ENCODE measurements at regions not wholly inside any gene's neighbourhood (a gene's known extent, or its start where the extent isn't known, plus 50 kb on each side); places are given as distances from the start of the nearest gene placed in this dataset.

DNA sequence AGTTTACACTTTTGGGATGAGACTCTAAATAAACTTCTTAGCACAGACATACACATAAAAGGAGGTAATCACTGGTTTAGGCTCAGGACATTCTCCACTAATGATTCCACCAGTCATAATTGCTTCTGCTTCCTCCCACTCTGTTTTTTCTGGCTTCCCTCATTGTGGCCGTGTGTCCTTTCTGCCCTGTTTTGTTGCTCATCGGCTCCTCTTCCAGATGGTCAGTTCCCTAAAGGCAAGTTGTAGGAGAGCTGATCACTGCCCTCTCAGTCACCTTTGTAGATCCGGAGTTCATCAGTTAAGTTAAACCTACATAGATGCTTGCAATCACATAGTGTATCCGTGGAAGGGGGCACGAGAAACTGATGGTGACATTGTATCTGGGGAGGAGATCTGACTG is 200.5 kb upstream of the ARG1 start:
- peaks cover 10% of the 10 kb centered on the region for H3K36me3 Mint-ChIP-seq
- no peaks in the 10 kb centered on the region for H3K9me3 Mint-ChIP-seq (ENCODE audit: low read depth)
- no peak overlapping the region for H3K4me3 Mint-ChIP-seq
- no peak overlapping the region for H3K27ac Mint-ChIP-seq
- peaks cover 17% of the 10 kb centered on the region for H3K4me1 Mint-ChIP-seq (ENCODE audit: low read depth)
- no peaks in the 10 kb centered on the region for H3K27me3 Mint-ChIP-seq

DNA sequence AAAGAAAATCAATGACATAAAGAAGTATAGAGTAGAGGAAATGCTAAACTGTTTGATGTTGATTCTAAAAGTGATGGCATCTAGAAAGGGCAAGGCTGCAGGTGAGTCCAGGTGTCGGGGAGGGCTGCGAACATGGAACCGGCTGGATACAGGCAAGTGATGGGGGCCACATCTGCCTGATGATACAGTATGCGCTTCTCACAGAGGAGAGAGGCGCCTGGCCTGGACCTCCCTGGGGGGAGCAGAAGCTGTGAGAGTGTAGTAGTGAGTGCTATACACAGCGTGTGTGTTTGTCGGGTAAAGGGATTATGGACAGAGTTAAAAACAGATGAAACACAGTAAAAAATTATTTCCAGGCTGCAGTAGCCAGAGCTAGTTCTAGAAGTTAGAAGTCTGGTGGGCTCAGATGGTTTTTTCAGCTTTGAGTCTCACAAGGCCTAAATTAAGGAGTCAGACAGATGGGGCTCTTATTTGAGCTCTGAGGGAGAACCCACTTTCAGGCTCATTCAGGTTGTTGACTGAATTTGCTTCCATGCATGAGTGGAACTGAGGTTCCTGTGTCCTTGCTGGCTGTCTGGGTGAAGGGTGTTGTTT is 195.8 kb upstream of the ARG1 start:
- Mint-ChIP-seq H3K4me1 (ENCODE audit: low read depth) (no peaks in the 10 kb centered on the region), H3K9me3 (ENCODE audit: low read depth) (no peaks in the 10 kb centered on the region), H3K4me3 (no peak overlapping the region), H3K27ac (no peak overlapping the region), H3K27me3 (no peaks in the 10 kb centered on the region), H3K36me3 (peaks cover 19% of the 10 kb centered on the region)

DNA sequence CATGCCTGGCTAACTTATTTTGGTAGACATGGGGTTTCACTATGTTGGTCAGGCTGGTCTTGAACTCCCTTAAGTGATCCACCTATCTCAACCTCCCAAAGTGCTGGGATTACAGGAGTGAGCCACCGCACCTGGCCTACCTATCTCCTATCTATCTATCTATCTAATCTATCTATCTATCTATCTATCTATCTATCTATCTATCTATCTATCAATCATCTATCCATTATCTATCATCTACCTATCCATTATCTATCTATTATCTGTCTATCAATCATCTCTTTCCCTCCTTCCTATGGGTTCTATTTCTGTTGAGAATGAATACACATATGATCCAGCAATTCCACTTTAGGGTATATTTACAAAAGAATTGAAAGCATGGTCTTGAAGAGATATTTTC is 194.2 kb upstream of the ARG1 start:
- Mint-ChIP-seq H3K27ac (no peak overlapping the region), H3K4me3 (no peak overlapping the region), H3K4me1 (ENCODE audit: low read depth) (peaks cover 2% of the 10 kb centered on the region)

DNA sequence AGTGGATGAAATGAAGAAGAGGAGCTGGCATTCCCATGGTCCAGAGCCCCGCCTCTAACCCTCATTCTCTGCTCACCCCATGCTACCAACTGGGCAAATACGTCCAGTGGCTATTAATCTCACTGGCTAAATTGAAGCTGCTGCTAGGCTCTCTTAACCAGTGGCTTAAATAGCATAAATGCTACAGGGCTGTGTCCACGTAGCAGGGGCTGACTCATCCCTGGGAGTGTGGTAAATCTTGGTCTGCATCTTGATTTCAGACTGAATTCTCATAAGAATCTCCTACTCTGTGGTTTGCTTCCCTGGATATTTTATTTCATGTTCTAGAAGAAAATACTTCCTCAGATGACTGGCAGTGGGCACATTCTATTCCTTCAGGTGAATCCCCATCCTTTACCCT is 193.1 kb upstream of the ARG1 start:
- Mint-ChIP-seq H3K27ac (no peak overlapping the region), H3K36me3 (peaks cover 12% of the 10 kb centered on the region), H3K4me3 (no peak overlapping the region), H3K4me1 (ENCODE audit: low read depth) (peaks cover 5% of the 10 kb centered on the region), H3K9me3 (ENCODE audit: low read depth) (no peaks in the 10 kb centered on the region), H3K27me3 (no peaks in the 10 kb centered on the region)

More for the DNA sequence above, 194.2 kb upstream of the ARG1 start:
- no peaks in the 10 kb centered on the region for H3K9me3 Mint-ChIP-seq (ENCODE audit: low read depth)
- H3K36me3 Mint-ChIP-seq: peaks cover 12% of the 10 kb centered on the region
- no peaks in the 10 kb centered on the region for H3K27me3 Mint-ChIP-seq

DNA sequence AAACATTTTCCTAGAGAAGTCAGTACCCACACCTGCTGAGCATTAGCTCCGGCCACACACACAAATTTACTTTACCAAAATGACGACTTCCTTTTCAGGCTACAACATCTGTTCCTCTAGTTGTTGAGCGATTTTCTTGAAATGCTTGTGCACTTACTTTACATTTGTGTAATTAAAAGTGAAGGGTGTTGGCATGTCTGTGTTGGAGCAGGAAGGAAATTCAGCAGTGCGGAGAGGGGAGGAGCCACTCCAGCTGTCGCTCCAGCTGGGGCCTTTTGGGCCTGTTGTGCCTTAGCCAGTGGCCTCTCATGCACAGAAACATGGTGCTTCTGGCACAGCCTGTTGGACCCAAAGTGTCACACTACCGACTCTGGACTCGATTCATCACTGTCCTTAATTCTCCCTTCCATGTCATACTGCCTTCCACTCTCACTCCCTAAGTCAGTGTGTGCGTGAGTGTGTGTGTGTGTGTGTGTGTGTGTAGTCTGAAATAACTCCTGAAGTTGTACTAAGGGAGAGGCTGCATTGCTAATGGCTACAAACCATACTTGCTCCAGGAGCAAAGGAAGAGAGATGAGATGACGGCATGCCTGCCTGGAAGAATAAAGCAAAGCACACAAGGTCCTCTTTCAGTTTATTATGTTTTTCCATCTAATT is 191.8 kb upstream of the ARG1 start:
- Mint-ChIP-seq H3K4me3 (no peak overlapping the region), H3K36me3 (peaks cover 19% of the 10 kb centered on the region), H3K27ac (no peak overlapping the region), H3K27me3 (no peaks in the 10 kb centered on the region), H3K9me3 (ENCODE audit: low read depth) (no peaks in the 10 kb centered on the region), H3K4me1 (ENCODE audit: low read depth) (peaks cover 5% of the 10 kb centered on the region)

DNA sequence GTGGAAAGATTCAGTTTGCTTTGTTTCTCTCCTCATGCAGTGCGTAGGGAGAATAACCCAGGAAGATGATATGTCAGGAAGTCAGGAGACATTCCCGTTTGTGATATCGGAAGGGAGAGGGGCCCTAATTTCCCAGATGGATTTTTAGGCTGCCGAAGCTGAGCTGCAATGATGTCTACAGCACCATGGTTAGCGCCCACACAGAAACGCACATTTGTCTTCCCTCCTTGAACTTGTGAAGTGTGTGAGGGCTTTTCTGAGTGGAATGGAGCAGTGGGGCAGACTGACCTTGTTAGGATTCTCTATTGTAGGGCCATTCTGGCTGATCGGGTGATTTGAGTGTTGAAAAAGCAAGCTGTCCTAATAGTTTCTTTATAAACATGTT is 191.3 kb upstream of the ARG1 start:
- no peaks in the 10 kb centered on the region for H3K9me3 Mint-ChIP-seq (ENCODE audit: low read depth)
- no peak overlapping the region for H3K4me3 Mint-ChIP-seq
- no peaks in the 10 kb centered on the region for H3K27me3 Mint-ChIP-seq
- peaks cover 20% of the 10 kb centered on the region for H3K36me3 Mint-ChIP-seq
- H3K4me1 Mint-ChIP-seq (ENCODE audit: low read depth): peaks cover 5% of the 10 kb centered on the region
- no peak overlapping the region for H3K27ac Mint-ChIP-seq

DNA sequence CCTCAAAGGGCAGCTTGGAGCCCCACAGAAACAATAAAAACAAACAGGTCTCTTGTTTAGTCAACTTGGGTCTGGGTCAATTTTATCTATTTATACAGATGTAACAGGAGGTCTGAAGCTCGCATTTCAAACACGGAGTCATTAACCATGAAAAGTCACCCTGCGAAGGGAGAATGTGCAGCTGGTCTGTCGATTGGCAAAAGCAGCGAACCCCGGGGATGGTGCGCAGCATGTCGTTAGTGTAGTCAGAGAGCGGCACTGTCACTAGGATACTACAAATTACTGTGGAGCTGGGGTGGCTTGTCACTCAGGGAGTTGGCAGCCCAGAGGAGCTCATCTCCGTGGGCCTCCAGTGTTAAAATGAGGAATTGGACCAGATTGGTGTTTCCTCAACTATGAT is 190.4 kb upstream of the ARG1 start:
- no peaks in the 10 kb centered on the region for H3K27me3 Mint-ChIP-seq
- peaks cover 20% of the 10 kb centered on the region for H3K36me3 Mint-ChIP-seq
- H3K27ac Mint-ChIP-seq: no peak overlapping the region
- peaks cover 5% of the 10 kb centered on the region for H3K4me1 Mint-ChIP-seq (ENCODE audit: low read depth)
- no peaks in the 10 kb centered on the region for H3K9me3 Mint-ChIP-seq (ENCODE audit: low read depth)
- no peak overlapping the region for H3K4me3 Mint-ChIP-seq

DNA sequence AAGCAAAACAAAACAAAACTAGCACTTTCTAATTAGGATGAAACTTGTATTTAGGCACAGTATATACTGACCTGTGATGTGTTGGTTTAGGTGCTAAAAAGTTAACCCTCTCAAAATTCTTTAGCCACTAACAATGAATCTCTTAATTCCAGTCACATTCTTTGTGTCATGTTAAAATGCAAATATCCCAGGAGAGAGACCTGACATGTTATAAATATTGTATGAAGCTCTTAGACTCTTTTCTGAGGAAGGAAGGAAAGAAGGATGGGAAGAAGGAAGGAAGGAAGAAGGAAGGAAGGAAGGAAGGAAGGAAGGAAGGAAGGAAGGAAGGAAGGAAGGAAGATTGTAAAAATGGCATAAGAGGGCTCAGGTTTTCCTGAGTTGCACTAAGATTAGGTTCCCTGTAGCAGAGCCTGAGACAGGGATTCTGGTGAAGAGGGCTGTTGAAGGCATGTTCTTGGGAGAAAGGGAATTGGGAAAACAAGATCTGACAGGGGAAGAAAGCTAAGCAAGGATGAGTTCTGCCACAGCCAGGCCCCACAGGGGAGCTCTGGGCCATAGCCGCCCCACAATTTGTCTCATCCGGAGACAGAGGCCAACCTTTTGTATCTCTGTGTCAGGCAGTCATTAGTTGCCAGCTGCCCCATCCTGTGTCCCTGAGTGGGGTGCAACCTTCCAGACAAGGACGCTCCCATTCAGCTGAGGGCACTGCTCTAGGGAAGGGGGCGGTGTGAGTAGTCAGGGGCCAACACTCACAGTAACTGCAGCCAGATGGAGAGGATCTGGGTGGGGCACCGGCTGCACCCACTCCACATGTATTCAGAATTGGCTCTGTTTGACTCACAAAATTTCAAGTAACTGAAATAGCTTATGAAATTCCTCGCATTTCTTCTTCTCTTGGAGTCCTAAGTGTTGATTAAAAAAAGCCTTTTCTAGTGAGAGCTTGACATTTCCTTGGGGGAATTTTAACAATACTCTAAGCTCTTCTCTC is 189.3 kb upstream of the ARG1 start:
- Mint-ChIP-seq H3K27ac (no peak overlapping the region), H3K9me3 (ENCODE audit: low read depth) (no peaks in the 10 kb centered on the region), H3K27me3 (no peaks in the 10 kb centered on the region), H3K4me3 (no peak overlapping the region), H3K4me1 (ENCODE audit: low read depth) (peaks cover 8% of the 10 kb centered on the region), H3K36me3 (peaks cover 18% of the 10 kb centered on the region)

DNA sequence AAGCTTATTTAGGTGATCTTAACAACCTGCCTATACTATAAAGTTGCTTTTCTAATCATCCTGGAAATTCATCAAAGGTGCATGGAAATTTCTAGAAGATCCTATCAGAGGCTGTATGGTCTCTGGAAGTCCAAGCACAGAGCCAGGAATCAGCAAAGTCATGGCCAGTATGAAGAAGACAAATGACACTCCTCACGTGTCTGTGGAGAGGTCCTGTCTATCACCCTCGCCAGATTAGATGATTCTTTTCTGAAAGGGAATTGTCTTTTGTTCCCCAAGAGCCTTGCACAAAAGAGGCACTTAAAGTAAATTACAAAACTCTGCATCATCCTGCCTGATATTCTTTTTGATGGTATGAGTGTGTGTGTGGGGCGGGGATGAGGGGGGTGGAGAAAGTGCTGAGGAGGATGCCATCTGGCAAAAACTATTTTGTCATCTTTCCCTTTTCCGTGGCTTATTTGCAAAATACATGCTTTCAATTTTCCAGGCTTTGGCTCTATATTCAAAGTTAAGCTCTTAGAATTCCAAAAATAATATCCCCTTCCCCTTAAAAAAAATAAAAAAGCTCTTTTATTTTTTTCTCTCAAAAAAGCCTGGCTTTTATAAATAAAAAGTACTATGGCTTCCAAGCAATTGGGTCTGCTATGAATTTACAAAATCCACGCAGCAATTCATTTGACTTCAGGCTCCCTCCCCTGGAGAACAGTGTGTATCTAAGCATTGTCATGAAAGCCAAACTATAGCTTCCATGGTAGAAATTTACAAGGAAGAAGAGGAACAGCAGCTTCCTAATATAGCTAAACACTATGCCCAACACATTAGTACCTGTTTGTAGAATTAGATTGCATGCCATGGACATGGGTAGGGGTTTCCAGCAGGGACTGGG is 185.2 kb upstream of the ARG1 start:
- peaks cover 28% of the 10 kb centered on the region for H3K4me1 Mint-ChIP-seq (ENCODE audit: low read depth)
- no peaks in the 10 kb centered on the region for H3K9me3 Mint-ChIP-seq (ENCODE audit: low read depth)
- no peaks in the 10 kb centered on the region for H3K27me3 Mint-ChIP-seq
- no peak overlapping the region for H3K4me3 Mint-ChIP-seq
- no peak overlapping the region for H3K27ac Mint-ChIP-seq
- H3K36me3 Mint-ChIP-seq: peaks cover 21% of the 10 kb centered on the region

DNA sequence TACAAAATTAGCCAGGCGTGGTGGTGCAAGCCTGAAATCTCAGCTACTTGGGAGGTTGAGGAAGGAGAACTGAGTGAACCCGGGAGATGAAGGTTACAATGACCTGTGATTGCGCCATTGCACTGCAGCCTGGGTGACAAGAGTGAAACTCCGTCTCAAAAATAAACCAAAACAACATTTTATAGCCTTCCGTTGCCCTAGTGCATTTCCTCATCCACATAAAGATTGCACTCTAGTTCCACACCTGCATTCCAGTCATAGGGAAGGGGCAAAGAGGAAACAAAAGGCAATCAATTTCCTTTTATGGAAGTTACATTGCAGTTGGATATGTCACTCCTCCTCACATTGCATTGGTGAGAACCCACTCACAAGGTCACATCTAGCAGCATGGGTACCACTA is 182.7 kb upstream of the ARG1 start:
- Mint-ChIP-seq H3K4me3 (no peak overlapping the region), H3K27ac (no peak overlapping the region), H3K4me1 (ENCODE audit: low read depth) (peaks cover 31% of the 10 kb centered on the region), H3K27me3 (no peaks in the 10 kb centered on the region), H3K9me3 (ENCODE audit: low read depth) (no peaks in the 10 kb centered on the region), H3K36me3 (peaks cover 25% of the 10 kb centered on the region)

DNA sequence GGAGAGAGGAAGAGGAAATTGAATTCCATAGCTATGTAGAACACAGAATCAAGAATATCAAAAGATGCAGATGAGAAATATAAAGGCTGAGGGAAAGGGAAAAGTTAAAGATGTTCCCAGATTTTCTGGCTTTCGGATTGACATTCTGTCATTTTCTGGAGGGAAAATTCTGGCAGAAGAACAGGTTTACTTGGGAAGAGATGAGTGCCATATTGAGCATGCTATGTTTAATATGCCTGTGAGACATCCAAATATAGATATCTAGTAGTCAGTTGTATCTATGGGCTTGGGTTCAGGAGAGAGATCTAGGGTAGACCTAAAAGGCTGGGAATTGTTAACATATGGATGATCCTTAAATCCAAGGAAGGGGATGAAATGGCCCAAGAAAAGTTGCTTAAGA is 181.9 kb upstream of the ARG1 start:
- no peak overlapping the region for H3K27ac Mint-ChIP-seq
- peaks cover 32% of the 10 kb centered on the region for H3K4me1 Mint-ChIP-seq (ENCODE audit: low read depth)
- peaks cover 23% of the 10 kb centered on the region for H3K36me3 Mint-ChIP-seq
- H3K4me3 Mint-ChIP-seq: no peak overlapping the region
- H3K27me3 Mint-ChIP-seq: no peaks in the 10 kb centered on the region
- H3K9me3 Mint-ChIP-seq (ENCODE audit: low read depth): no peaks in the 10 kb centered on the region

DNA sequence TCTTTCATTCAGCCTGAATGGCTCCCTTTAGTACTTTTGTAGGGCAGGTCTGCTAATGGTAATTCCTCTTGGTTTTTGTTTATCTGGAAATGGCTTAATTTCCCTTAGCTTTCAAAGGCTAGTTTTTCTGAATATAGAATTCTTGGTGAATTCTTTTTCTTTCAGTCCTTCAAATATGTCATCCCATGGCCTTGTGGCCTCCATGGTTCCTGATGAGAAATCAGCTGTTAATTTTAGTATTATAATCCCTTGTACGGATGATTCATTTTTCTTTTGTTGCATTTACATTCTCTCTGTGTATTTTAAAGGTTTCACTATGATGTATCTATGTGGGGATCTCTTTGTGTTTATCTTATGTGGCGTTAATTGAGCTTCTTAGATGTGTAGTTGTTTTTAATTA is 179.6 kb upstream of the ARG1 start:
- H3K36me3 Mint-ChIP-seq: peaks cover 24% of the 10 kb centered on the region
- H3K27ac Mint-ChIP-seq: no peak overlapping the region
- H3K9me3 Mint-ChIP-seq (ENCODE audit: low read depth): no peaks in the 10 kb centered on the region
- H3K27me3 Mint-ChIP-seq: no peaks in the 10 kb centered on the region
- H3K4me1 Mint-ChIP-seq (ENCODE audit: low read depth): peaks cover 30% of the 10 kb centered on the region
- H3K4me3 Mint-ChIP-seq: no peak overlapping the region

DNA sequence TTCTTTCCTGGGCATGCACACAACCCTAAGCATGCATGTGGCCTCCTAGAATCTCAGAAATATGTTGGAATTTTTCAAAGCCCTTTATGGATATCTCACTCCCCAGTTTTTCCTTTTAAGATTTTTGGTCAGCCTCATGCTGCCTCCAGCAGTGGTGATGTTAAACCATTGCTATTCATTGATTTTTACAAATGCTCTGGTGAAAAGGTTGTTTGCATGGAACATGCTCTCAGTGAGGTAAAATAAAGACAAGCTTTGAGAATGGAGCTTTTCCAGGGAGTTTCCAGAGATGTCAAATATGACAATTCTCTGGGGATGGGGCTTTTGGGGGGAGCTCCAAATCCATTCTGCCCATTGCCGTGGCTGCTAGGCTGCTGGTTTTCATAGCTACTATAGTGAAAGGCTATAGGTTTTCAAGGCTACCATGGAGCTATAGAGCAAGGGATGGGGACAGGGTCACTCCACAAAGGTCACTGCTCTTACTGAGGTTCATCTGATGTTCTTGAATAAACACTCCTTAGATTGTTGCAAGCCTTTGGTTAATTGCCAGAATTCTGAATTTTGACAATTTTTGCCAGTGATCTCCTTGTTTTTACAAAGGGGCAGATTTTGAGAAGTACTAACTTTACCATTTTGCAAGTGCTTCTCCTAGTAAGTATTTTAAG is 178.1 kb upstream of the ARG1 start:
- Mint-ChIP-seq H3K4me3 (no peak overlapping the region), H3K27me3 (no peaks in the 10 kb centered on the region), H3K9me3 (ENCODE audit: low read depth) (no peaks in the 10 kb centered on the region), H3K36me3 (peaks cover 29% of the 10 kb centered on the region), H3K27ac (no peak overlapping the region), H3K4me1 (ENCODE audit: low read depth) (peaks cover 21% of the 10 kb centered on the region)

DNA sequence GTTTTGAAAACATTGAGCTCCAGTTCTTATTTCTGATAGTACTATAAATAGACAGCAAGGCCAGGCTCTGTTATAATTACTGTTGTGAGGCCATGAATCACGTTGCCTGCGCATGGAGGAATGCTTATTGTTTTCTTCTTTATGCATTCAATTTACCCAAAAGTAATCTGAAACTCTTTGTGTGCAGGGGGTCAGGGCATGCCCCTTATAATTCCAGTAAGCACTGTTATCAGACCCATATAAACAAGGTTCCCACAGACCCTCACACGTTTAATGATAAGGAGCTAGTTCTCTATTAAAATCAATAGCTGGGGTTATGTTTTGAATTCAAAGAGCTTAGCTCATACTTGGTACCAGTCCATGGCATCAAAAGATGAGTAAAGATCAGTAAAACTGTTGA is 174.8 kb upstream of the ARG1 start:
- no peak overlapping the region for H3K27ac Mint-ChIP-seq
- H3K4me1 Mint-ChIP-seq (ENCODE audit: low read depth): peaks cover 18% of the 10 kb centered on the region
- H3K36me3 Mint-ChIP-seq: peaks cover 31% of the 10 kb centered on the region
- no peak overlapping the region for H3K4me3 Mint-ChIP-seq
- no peaks in the 10 kb centered on the region for H3K27me3 Mint-ChIP-seq
- H3K9me3 Mint-ChIP-seq (ENCODE audit: low read depth): peaks cover 15% of the 10 kb centered on the region
